Heart right ventricle (tissue), 16 donors: ENCODE measurements at regions not wholly inside any gene's neighbourhood (a gene's known extent, or its start where the extent isn't known, plus 50 kb on each side); places are given as distances from the start of the nearest gene placed in this dataset.
A peak's percentile ranks its signal among the peaks of the same experiment; 100 is the strongest.

ENCODE experiments used
- ATAC-seq, 8 donors: fragments of 200-7000 bp; cut with Tn5 transposase; one replicate each; pipeline ENCODE4 v1.9.1; 2020; ENCODE audit warnings: mild to moderate bottlenecking in 8 of 8, moderate library complexity in 8 of 8, moderate number of reproducible peaks in 1 of 8
- DNase-seq, 2 donors: peaks; one replicate each; pipeline ENCODE4 v3.0.0-alpha.2; 2020
- H3K27ac ChIP-seq, 10 donors: fragments of 200-600 bp; sonication (generic) in 2 of 10; one replicate each; pipeline versions ENCODE4 v1.5.0 to v1.8.0; 2020 to 2022; ENCODE audit warnings: mild to moderate bottlenecking in 3 of 10
- H3K27me3 ChIP-seq, 7 donors: fragments of 200-600 bp; one replicate each; pipeline ENCODE4 v1.8.0; 2021 to 2022; ENCODE audit warnings: mild to moderate bottlenecking in 2 of 7
- H3K36me3 ChIP-seq, 9 donors: fragments of 200-600 bp; sonication (generic) in 1 of 9; one replicate each; pipeline versions ENCODE4 v1.5.0 to v1.8.0; 2020 to 2022; ENCODE audit warnings: mild to moderate bottlenecking in 2 of 9
- H3K4me1 ChIP-seq, 9 donors: fragments of 200-600 bp; sonication (generic) in 1 of 9; one replicate each; pipeline versions ENCODE4 v1.5.0 to v1.8.0; 2020 to 2022; ENCODE audit warnings: mild to moderate bottlenecking in 4 of 9
- H3K4me3 ChIP-seq, 10 donors: fragments of 200-600 bp; sonication (generic) in 2 of 10; one replicate each; pipeline versions ENCODE4 v1.5.0 to v1.8.0; 2020 to 2022; ENCODE audit warnings: mild to moderate bottlenecking in 7 of 10, moderate library complexity in 2 of 10
- H3K9me3 ChIP-seq, 11 donors: fragments of 200-600 bp in 10 of 11; sonication (generic) in 2 of 11; one replicate each; pipeline versions ENCODE4 v1.5.0 to v1.8.0; 2013 to 2022; ENCODE audit warnings: mild to moderate bottlenecking in 2 of 11, control low read depth in 1 of 11, moderate library complexity in 1 of 11
- CTCF ChIP-seq, 9 donors: fragments of 200-600 bp; sonication (generic) in 2 of 9; IDR thresholded peaks; one replicate each; pipeline versions ENCODE4 v1.5.0 to v1.8.0; 2021 to 2022; ENCODE audit warnings: antibody characterized with exemption in 9 of 9, mild to moderate bottlenecking in 5 of 9, moderate library complexity in 1 of 9
- WGBS, 2 donors: extraction: QIAGEN DNeasy Blood & Tissue Kit; methylation state at CpG; one replicate each; pipeline ENCODE4 v1.1.7; 2013; ENCODE audit warnings: inconsistent platforms in 1 of 2; 5-methylcytosine and 5-hydroxymethylcytosine counted together
- intact Hi-C, 10 donors: fragments of 100-400 bp; cut with DNase I; formaldehyde crosslinking; loops; one replicate each; pipeline versions ENCODE4 v1.11.1 to v1.14.2; 2022
- donor health status: Arrhythmogenic right ventricular cardiomyopathy.
- donor health status: ischemic (EF 13 %, LVEDD 7.1; RV severe dilation, severe dysfunction).
- donor health status: healthy with polysubstance abuse.
- donor health status: DM: no; HTN: yes; CAD: no.
- donor health status: DM: no; HTN: no; CAD: no.
- donor health status: ischemic (EF 25% LVEDD 6.9; RV normal size, moderate dysfunction).
- donor health status: ischemic (EF 25% LVEDD 5.7; RV mildly dilated, moderate dysfunction).
- donor health status: healthy.
- donor health status: DM: yes; HTN: yes; CAD: no.
- donor health status: Ischemic cardiomyopathy.
- donor health status: ischemic (EF 35%, LVEDD 5.7; RV mildly dilated, moderate dysfunction).
- donor health status: nonischemic (EF 11% LVEDD 7.7; RV severe dilation, severe dysfunction).
- donor health status: DM: yes; HTN: yes; CAD: no.
- donor health status: PGD.
- donor health status: ischemic (EF 29% LVEDD 5.4; RV normal size, mild dysfunction).
- donor health status: nonischemic (EF 23%, LVEDD 6.1; RV moderate dilation, normal function).

- 44 to 58% methylated on average over 2 of the region's 2 CpGs for WGBS, 2 donors
- no peaks in the 10 kb centered on the region for H3K36me3 ChIP-seq
- DNase-seq (no peak), ATAC-seq (peak in 7 of 8 donors; percentile 64 to 90 (median 73))
- peaks cover 0 to 15% (median 9%) of the 10 kb centered on the region in 9 donors for H3K4me1 ChIP-seq
- no peaks in the 10 kb centered on the region for H3K27me3 ChIP-seq
- peak overlapping the region in 5 of 10 donors; percentile 21 to 48 (median 26) for H3K27ac ChIP-seq
- no peak for TF ChIP-seq CTCF (IDR thresholded peaks at IDR 0.05)
- intact Hi-C loops = no loop called here
- peak overlapping the region in 1 of 10 donors; percentile 11 for H3K4me3 ChIP-seq
- H3K9me3 ChIP-seq = no peaks in the 10 kb centered on the region
Measured at GRCh38 chr3:106839576-106840280, 537.5 kb upstream of the CCDC54 start.

- no peaks in the 10 kb centered on the region for H3K9me3 ChIP-seq
- intact Hi-C loops = no loop called here
- TF ChIP-seq CTCF (IDR thresholded peaks at IDR 0.05) = no peak
- DNase-seq (no peak), ATAC-seq (no peak)
- H3K4me3 ChIP-seq = no peak overlapping the region
- H3K27ac ChIP-seq = peak overlapping the region in 3 of 10 donors; percentile 26 to 48 (median 27)
- no peaks in the 10 kb centered on the region for H3K36me3 ChIP-seq
- H3K4me1 ChIP-seq = peaks cover 0 to 15% (median 9%) of the 10 kb centered on the region in 9 donors
- no peaks in the 10 kb centered on the region for H3K27me3 ChIP-seq
Measured at GRCh38 chr3:106840319-106840718, 536.9 kb upstream of the CCDC54 start.

- DNase-seq (no peak), ATAC-seq (no peak)
- no peaks in the 10 kb centered on the region for H3K36me3 ChIP-seq
Measured at GRCh38 chr3:106842151-106842550, 535.1 kb upstream of the CCDC54 start.

GRCh38 chr3:106844638-106845037 lies 532.6 kb upstream of the CCDC54 start:
- ATAC-seq = no peak
- H3K27me3 ChIP-seq = no peaks in the 10 kb centered on the region
- intact Hi-C loops = no loop called here
- no peaks in the 10 kb centered on the region for H3K36me3 ChIP-seq
- H3K9me3 ChIP-seq = no peaks in the 10 kb centered on the region
- no peak overlapping the region for H3K27ac ChIP-seq
- DNase-seq = no peak
- peaks cover 0 to 10% (median 6%) of the 10 kb centered on the region in 9 donors for H3K4me1 ChIP-seq
- TF ChIP-seq CTCF (IDR thresholded peaks at IDR 0.05) = no peak
- no peak overlapping the region for H3K4me3 ChIP-seq

More at GRCh38 chr3:106842151-106842550, 535.1 kb upstream of the CCDC54 start:
- no peak for TF ChIP-seq CTCF (IDR thresholded peaks at IDR 0.05)
- Histone ChIP-seq H3K27ac (no peak overlapping the region), H3K4me1 (peaks cover 0 to 15% (median 9%) of the 10 kb centered on the region in 9 donors), H3K4me3 (no peak overlapping the region), H3K9me3 (no peaks in the 10 kb centered on the region), H3K27me3 (no peaks in the 10 kb centered on the region)
- 56 to 72% methylated on average over 2 of the region's 2 CpGs for WGBS, 2 donors
- intact Hi-C loops = no loop called here
